Daoy (cell line): ENCODE measurements at regions not wholly inside any gene's neighbourhood (a gene's known extent, or its start where the extent isn't known, plus 50 kb on each side); places are given as distances from the start of the nearest gene placed in this dataset.

Experiments
- DNase-seq: peaks from one replicate; pipeline ENCODE4 v3.0.0-alpha.2; 2015; ENCODE audit warnings: low read depth

DNA sequence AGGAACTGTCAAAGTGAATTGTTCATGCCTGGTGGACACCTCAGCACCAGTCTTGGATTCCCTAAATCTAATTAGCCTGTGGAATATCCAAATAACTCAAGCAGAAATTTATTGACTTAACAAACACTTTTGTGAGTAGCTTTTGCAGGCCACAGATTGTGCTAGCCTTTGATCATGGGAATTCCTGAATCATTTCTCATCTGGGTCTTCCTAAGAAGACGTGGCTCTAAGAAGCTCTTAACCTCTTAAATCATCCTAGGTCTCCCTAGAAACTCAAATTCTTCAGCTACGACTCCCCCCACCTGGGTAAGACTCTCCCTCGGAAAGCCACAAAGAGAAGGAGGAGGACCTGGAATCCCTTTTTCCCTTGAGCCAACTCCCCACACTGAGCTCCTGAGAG lies 53.8 kb upstream of the PSEN2 start:
- DNase-seq: peak; percentile 19

DNA sequence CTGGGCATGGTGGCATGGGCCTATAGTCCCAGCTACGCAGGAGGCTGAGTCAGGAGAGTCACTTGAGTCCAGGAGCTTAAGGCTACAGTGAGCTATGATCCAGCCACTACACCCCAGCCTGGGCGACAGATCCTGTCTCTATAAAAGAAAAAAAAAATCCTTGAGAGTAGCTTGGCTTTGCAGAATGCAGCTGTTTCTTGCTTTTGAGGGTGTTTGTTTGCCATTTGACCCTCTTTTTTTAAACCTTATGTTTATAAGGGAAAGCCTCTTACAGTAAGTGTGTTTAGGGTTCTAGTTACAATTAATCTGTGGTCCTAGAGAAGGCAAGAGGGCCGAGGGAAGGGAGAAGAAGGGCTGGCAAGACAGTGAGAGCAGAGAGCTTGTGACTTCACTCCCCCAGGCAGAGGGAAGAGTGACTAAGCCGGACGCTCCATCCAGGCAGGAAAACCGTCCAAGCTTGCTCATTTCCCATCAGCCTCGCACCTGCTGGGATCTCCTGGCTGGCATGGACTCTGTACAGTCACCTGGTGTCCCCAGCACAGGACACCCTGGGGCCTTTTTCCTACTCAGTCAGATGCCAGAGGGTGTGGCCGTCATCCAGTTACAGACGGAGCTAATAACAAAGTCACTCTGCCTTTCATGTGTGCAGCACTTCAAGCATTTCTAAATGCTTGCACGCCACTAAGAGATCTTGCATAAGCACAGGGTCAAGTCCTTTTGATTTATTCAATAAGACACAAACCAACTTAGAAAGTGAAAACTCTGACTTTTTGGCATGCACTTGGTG lies 55.5 kb upstream of the PSEN2 start:
- peak; percentile 89 for DNase-seq

DNA sequence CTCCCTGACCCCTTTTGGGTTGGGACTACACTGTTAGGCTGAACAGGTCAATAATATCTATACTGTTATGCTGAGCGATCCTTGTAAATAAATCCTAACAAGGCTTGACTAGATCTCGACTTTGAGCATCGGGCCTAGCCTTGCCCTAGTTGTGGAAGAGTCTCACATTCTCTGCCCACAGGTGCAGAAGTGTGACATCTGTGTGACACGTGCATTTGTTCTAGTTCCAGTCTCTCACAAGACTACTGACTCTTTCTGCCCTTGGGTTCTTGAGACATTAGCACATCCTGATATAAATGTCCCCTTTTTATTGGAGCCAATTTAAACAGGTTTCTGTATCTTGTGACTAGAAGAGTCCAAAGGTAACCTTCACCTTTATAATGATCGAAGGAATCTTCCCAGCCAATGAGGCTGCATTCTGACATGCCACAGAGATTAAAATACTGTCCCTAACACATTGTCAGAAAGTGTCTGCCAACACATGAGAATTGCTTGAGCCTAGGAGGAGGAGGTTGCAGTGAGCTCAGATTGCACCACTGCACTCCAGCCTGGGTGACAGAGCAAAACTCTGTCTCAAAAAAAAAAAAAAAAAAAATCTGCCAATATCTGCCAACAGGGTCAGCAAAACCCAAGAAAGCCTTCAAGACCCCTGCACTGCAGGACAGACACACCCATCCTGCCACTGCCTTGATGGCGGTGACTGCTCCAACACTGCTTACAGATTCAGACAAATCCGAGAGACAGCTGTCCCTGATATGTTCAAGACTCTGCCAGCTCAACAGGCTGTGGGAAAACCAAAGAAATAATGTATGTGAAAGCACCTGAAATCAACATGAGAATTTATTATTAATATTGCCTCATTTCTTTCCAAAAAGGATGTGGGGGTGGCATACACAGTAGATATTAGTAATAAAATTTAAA lies 56.5 kb upstream of the PSEN2 start:
- no peak for DNase-seq

DNA sequence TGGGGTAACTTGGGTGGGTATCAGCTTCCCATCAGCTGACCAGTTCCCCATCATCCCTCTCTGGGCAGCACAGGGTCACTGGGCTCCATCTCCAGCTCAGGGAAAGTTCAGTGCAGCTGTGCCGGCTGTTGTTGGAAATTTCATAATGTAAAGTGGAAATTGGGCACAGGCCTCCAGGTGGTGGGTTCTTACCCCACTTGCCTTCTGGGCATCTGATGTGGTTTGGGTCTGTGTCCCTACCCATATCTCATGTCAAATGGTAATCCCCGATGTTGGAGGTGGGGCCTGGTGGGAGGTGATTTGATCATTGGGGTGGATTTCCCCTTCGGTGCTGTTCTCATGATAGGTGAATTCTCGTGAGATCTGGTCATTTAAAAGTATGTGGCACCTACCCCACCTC lies 59.7 kb upstream of the PSEN2 start:
- DNase-seq: no peak

DNA sequence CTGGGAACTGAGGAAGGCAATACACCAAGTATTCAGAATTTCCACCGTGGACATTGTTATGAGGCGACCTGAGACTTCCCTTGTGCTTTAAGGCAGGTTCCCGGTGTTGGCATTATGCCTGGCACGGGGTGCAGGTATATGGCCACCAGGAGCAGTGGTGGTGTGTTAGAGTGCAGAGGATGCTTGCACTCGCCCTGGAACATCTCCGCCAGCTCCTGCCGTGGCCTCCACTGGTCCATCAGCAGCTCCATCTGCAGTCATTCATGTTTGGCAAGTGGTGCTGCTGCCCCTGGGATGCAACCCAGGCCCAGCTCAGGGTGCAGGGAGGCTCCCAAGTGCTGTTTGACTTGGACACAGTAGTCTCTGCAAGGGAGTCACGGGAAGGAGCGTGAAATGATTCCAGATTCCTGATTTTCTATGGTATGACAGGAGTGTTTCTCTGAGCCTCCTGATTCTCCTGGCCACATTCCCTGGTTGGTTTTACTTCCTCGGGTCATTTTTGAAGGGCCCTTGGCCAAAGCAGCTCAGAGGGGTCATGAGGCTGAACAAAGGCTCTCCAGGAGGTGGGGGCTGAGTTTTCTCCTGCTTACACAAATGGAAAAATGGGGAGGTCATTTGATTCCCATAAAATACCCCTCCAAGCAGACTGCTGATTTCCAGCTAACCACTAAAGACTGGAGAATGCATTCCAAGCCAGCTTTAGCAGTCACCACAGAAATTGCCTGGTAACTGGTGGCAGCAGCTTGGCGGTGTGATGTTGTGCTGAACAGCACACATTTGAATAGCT lies 60.4 kb upstream of the PSEN2 start:
- peak; percentile 38 for DNase-seq

DNA sequence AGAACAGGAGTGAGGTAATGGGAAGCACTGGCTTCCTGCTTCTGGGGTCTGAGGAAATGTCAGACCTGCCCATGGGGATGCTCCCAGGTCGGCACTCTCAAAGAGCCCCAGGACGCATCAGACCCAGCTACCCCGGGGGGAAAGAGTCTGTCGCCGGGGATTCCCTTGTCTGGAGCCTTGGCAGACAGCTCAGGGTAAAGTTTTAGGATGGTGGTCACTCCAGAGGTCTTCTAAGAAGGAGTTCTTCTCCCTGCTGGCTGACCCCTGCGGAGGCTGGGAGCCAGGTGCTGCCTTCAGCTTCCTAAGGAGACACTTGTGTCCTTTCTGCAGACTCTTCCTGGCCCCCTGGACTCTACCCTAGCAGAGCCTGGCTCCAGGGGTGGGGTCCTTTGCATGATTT lies 61.9 kb upstream of the PSEN2 start:
- DNase-seq: no peak

DNA sequence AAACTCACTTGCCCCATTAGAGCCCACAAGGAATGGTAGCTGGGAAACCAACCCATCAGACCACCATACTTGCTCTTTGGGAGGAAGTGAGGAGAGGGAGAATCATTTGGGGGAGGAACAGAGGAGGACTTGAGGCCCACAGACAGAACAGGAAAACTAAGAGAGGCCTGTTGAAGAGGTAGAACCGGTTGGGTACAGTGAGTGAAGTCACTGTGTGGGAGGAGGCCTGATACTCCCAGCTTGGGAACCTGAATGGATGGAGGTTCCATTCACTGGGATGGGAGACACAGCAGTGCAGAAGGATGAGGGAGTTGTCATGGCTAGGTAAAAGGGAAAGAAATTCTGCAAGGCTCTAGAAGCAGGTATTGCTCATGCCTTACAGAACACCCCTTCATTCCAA lies 63.4 kb upstream of the PSEN2 start:
- DNase-seq: no peak

DNA sequence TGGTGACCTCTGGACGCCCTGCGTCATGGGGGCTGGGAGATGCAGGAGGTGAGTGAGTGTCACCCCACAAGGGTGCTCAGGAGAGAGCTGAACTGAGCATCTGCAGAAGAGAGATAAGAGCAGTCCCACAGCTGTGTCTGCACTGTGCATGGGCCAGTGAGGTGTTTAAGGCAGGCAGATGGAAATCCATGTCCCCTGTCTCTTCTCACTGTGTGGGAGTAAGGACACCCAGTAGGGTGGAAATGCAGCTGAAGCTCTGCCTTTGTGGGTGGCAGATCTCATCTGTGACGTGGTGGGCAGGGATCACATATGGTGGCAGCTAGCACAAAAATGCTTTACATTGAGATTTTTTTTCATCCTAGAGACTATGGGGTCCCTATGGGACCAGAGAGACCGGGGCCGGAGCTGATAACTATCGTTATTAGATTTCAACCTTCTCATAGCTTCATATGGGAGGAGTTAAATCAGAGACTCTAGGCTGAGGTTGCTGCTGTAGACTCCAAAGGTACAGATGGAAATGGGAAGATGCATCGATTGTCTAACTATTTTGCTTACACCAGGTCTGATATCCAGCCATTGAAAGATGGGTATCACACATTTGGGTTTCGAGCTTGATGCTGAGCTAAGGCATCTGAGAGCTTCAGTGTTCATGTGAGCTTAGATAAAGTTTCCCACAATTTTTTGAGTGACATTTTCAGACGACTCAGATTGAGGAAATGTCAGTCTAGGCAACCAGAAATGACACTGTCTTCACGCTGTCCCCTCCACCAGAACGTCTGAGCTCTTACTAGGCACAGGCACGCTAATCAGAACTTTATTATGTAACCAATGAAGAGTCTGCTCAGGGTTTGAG lies 65.3 kb upstream of the PSEN2 start:
- no peak for DNase-seq

DNA sequence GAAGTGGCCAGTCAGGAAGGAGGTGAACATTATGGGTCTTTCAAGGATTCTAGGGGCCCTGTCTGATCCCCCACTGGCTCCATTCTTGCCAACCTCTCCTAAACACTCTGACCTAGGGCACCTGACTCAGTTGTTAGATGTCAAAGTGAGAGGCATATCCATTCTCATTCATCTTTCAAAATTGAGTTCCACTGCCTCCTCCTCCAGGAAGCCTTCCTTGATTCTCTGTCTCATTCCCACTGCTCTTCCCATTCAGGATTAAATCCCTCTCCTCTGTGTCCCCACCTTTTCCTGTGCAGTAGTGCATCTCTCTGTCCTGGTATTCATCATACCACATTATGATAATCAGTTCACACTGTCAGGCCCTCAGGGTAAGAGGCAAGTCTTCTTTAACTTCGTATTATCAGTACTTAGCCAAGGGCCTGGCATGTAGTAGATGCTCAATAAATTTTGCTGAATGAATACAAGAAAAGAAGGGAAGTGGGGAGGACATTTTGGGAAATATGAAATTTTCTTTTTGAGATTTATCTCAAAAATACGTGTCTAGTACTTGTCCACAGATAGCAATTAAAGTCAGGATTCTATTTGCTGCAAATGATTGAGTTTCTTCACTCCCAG lies 61.8 kb upstream of the ITPKB start:
- DNase-seq: no peak

DNA sequence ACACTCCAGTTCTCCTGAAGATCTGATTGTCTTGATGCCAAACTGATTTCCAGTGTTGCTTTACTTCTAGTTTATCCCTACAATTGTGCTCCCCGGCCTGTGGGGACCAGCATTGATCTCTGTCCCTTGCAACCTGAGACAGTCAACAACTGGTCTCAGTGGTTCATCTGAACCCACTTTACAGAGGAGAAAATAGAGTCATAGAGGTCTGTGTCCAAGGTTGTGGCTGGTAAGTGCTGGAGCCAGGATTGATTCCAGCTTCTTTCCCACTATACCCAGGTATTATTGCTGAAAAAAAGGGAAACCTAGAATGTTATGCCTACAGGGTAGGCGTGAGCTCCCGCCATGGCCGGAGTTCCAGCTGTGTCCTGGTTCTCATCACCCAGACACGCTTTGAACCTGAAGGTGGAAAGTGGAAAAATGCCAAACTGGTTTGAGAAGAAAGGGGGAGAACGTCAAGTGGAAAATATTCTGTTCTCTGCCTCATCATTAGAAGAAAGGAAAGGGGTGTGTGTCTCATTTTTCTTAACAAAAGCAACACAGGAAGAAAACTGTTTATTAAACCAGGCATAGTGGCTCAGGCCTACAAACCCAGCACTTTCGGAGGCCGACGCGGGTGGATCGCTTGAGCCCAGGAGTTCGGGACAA lies 60.7 kb upstream of the ITPKB start:
- DNase-seq: no peak

DNA sequence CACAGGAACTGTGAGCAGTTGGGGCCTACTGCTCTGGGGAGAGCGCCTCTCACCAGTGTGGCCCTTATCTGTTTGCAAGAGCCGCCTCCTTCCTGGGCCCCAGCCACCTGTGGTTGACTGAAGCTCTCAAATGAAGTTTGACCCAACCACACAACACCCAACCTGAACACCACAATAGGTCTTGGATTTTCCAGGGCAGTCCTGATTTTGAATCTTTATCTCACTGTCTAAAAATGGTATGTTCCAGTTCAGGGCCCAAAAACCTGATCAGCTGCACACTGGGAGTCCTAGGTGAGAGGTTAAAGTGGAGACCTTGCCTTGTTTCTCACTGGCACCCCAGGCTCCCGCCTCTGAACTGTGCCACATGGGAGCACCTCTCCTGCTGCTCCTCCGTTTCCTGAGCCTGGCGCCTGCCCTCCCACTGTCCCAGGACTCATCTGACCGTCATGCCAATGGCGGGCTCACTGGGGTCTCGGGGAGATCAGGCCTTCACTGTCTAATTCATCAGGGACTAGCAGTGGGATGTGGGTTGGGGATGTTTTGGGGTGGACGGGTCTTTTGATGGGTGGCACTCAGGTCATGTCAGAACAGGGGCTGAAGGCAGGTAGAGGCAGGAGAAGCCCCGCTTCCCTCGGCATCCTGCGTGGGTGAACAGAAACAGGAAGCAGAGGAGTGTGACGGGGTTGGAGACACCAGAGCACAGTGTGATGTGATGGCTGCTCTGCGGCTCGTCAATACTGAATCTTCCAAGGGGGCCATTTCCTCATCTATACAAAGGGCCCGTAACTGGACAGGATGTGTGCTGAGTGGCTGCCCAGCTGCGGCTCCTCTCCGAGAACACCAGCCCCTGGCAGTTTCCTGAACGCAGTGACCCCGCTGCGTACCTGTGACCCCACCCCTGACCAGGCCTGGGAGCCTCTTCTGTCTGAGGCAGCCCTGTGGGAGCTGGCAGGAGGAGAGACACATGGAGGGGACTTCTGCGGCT lies 59.6 kb upstream of the ITPKB start:
- DNase-seq: no peak

DNA sequence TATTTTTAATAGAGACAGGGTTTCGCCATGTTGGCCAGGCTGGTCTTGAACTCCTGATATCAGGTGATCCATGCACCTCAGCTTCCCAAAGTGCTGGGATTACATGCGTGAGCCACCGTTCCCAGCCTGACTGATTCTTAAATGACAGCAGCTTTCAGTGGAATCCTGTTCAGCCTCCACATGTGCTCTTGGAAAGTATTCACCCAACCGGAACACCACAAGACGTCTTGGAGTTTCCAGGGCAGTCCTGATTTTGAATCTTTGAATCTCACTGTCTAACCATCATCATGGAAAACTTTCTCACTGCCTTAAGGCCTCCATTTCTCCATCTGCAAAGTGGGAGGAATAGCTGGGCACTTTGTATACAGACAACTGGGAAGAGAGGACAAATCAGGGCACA lies 58.1 kb upstream of the ITPKB start:
- DNase-seq: no peak

DNA sequence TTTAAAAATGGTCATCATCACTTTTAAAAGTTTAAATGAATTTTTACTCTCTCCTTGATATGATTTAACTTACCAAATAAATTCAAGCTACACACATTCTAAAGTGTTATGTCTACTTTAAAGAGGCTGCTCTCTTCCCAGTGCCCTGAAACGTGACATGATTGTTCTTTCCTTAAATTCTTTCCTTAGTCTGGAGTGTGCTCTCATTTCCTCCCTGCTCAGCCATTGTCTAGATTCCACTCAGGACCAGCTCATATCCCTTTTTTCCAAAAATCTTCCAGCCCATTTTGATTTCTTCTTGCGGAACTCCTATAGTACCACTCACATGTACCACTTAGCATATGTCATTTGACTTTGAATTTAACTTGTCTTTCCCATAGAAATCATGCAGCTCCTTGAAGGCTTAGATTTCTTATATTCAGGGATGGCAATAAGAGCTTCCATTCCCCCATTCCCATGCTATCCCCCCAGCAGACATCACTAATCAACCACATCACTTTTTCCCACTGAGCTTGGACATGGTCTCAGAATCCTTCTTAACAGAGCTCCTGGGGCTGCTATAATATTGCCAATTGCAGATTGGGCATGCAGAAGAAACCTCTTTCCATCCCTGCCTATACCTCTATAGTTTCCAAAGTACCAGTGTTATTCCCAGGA lies 54.7 kb upstream of the ITPKB start:
- DNase-seq: no peak

DNA sequence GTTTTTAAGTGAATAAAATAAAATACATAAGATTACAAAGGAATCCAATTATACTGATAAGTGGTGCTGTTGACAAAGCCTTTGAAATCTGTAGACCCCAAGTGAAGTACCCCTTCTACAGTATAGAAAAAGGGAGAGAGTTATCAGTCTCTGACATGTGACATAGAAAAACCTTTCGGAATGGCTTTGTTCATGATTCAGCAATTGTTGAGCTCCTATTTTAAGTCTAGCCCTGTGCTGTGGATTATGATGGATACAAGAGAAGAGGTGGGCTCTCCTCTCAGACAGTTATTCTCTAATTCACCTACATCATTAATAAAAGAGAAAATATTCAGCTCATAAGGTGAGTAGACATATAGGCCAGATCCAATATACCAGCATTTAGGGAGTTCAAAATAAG lies 53.3 kb upstream of the ITPKB start:
- no peak for DNase-seq

DNA sequence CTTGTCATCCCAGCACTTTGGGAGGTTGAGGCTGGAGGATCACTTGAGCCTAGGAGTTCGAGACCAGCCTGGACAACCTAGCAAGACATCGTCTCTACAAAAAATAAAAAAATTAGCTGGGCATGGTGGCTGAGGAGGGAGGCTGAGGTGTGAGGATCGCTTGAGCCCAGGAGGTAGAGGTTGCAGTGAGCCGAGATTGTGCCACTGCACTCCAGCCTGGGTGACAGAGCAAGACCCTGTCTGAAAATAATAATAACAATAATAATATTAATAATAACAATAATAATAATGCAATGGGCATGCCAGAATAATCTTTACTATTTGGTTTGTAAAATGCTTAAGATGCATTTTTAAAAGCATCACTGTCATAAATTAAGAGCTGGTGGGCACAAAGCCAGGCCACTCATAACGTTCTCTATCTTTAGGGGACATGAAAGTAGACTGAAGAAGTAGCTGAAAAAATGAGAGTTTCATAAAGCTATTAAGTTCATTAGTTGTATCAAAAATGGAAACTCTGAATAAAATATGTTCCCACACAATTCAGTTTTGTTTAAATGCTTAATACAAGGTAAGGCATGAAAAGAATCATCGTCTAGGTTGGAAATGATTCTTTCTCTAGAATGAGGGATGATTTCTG lies 51.6 kb upstream of the ITPKB start:
- no peak for DNase-seq

DNA sequence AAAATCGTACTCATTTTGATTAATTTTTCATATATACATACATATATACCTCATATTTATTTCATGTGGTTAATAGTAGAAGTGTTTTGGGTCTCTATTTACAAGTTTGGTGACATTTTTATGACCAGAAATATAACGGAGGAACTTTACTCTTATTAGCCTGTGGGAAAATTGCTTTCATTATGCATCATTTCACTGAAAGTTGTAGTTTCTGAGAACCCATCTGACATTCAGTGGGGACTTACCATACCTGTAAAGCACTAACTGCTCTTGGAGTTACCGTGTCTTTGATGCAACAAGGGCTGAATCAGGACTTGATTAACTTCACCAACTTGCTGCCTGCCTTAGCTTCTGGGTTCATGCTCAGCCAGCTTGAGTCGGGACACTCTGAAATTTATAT lies 49.9 kb upstream of the ITPKB start:
- no peak for DNase-seq
